ENCODE measurements at regions not wholly inside any gene's neighbourhood (a gene's known extent, or its start where the extent isn't known, plus 50 kb on each side); places are given as distances from the start of the nearest gene placed in this dataset.

DNA sequence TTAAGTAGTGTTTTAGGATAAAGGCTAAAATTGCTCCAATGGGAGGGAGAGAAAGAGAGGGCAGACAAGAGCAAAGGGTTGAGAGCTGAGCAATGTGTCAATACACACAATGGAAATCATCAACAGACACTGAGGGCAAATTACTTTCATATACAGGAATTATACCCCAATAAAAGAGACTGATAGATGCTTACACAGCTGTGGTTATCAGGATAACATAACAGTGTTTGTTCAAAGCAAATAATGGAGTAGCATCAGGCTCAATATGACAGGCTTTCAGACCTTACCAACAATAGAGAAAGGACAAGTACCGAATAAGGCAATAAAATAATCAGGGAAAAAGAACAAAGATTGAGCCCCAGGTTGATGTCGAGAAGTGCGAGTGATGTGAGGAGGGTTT lies 53.4 kb upstream of the DIO2 start:
- no peak for TF ChIP-seq CTCF (IDR thresholded peaks at IDR 0.05)
- H3K4me3 Mint-ChIP-seq = no peak overlapping the region
- H3K27me3 Mint-ChIP-seq (ENCODE audit: low read depth, poor library complexity) = no peaks in the 10 kb centered on the region
- H3K36me3 Mint-ChIP-seq (ENCODE audit: low read depth) = no peaks in the 10 kb centered on the region
- peaks cover 13% of the 10 kb centered on the region for H3K4me1 Mint-ChIP-seq
- no peak overlapping the region for H3K27ac Mint-ChIP-seq
- no peak for DNase-seq
- H3K9me3 Mint-ChIP-seq = no peaks in the 10 kb centered on the region
